Endothelial cell of umbilical vein (primary cell): ENCODE measurements at regions not wholly inside any gene's neighbourhood (a gene's known extent, or its start where the extent isn't known, plus 50 kb on each side); places are given as distances from the start of the nearest gene placed in this dataset.

ENCODE experiments used
- BruUV-seq: library from RNA; stranded (reverse); fragments of 400-500 nt; replicated peaks from 2 replicates; lab custom pipeline; 2021; lab: Mats Ljungman, UMichigan
- CTCF ChIA-PET: fragments of 300-600, 350-600 bp; sonication (Branson Sonifier 250); formaldehyde crosslinking; loops from one replicate; lab custom pipeline; 2021; ENCODE audit warnings: antibody characterized with exemption, inconsistent platforms; lab: Charles Lee
- POLR2A ChIA-PET: fragments of 300-600, 350-600 bp; sonication (Branson Sonifier 250); formaldehyde crosslinking; loops from one replicate; lab custom pipeline; 2021; ENCODE audit warnings: antibody characterized with exemption, inconsistent platforms; lab: Charles Lee
- DNase-seq: peaks from one replicate; pipeline ENCODE4 v3.0.0-alpha.2; 2011; ENCODE audit warnings: low read depth, low spot score
- FAIRE-seq: peaks from 2 replicates; lab custom pipeline; 2011; peaks lifted over from hg19 to GRCh38; lab: Jason Lieb, UNC
- H2AFZ ChIP-seq: 2 replicates; pipeline ENCODE4 v1.6.0; 2012; ENCODE audit warnings: low read depth, low read length, control low read depth, inconsistent platforms
- H3K27ac ChIP-seq: 2 replicates; pipeline ENCODE4 v1.5.1; 2011; ENCODE audit warnings: low read depth, mild to moderate bottlenecking, control low read depth, low read length, moderate library complexity; ENCODE audit not compliant: insufficient read depth
- H3K27me3 ChIP-seq, 2 experiments: 2 replicates each; pipeline versions ENCODE4 v1.6.0 to v1.6.1; 2011; ENCODE audit warnings: low read length in 2 of 2, mixed read lengths in 1 of 2; ENCODE audit not compliant: control insufficient read depth in 2 of 2, insufficient read depth in 2 of 2
- H3K36me3 ChIP-seq, 2 experiments: 2 replicates in 1 of 2; 3 replicates in 1 of 2; pipeline ENCODE4 v1.5.1; 2011; ENCODE audit warnings: low read length in 2 of 2, mild to moderate bottlenecking in 1 of 2, moderate library complexity in 1 of 2; ENCODE audit not compliant: control insufficient read depth in 2 of 2, insufficient read depth in 2 of 2; ENCODE audit errors: extremely low read depth in 1 of 2
- H3K4me1 ChIP-seq: 3 replicates; pipeline ENCODE4 v1.5.1; 2011; ENCODE audit warnings: mild to moderate bottlenecking, low read length; ENCODE audit not compliant: control insufficient read depth, insufficient read depth; ENCODE audit errors: extremely low read depth
- H3K4me2 ChIP-seq: 2 replicates; pipeline ENCODE4 v1.6.1; 2011; ENCODE audit warnings: low read length, control low read depth, mixed read lengths; ENCODE audit not compliant: insufficient read depth
- H3K4me3 ChIP-seq, 3 experiments: fragments of 200-600 bp in 1 of 3; sonication (generic), shearing (Covaris generic) in 1 of 3; replicated peaks in 1 of 3; 2 replicates each; pipeline ENCODE4 v1.5.1; 2011 to 2016; ENCODE audit warnings: control low read depth in 3 of 3, low read length in 3 of 3, mild to moderate bottlenecking in 2 of 3, inconsistent platforms in 1 of 3, low read depth in 1 of 3, moderate library complexity in 1 of 3; ENCODE audit not compliant: insufficient read depth in 1 of 3
- H3K79me2 ChIP-seq: 2 replicates; pipeline ENCODE4 v1.6.0; 2012; ENCODE audit warnings: low read length, inconsistent platforms; ENCODE audit not compliant: control insufficient read depth, insufficient read depth
- H3K9ac ChIP-seq: replicated peaks from 2 replicates; pipeline ENCODE3; 2011; ENCODE audit warnings: low read length, control low read depth; ENCODE audit not compliant: insufficient read depth; ENCODE audit errors: extremely low read depth
- H3K9me1 ChIP-seq: replicated peaks from 3 replicates; pipeline ENCODE4 v1.6.0; 2011; ENCODE audit warnings: mild to moderate bottlenecking, low read length; ENCODE audit not compliant: control insufficient read depth, insufficient read depth; ENCODE audit errors: extremely low read depth
- H3K9me3 ChIP-seq: replicated peaks from 2 replicates; pipeline ENCODE4 v1.5.1; 2012; ENCODE audit warnings: low read length, inconsistent platforms; ENCODE audit not compliant: control insufficient read depth, insufficient read depth
- H4K20me1 ChIP-seq: replicated peaks from 2 replicates; pipeline ENCODE3; 2011; ENCODE audit warnings: mild to moderate bottlenecking, low read length; ENCODE audit not compliant: control insufficient read depth, insufficient read depth; ENCODE audit errors: extremely low read depth
- CTCF ChIP-seq, 2 donors: IDR thresholded peaks; 1 replicate in 1 of 2; 2 replicates in 1 of 2; pipeline ENCODE4 v1.5.1; 2011; ENCODE audit warnings: low read length in 2 of 2, mild to moderate bottlenecking in 2 of 2, moderate library complexity in 2 of 2, control low read depth in 1 of 2, inconsistent platforms in 1 of 2, low read depth in 1 of 2; ENCODE audit not compliant: insufficient read depth in 1 of 2; ENCODE audit errors: extremely low read depth in 1 of 2
- EZH2 ChIP-seq: IDR thresholded peaks from 2 replicates; pipeline ENCODE4 v1.6.1; 2012; ENCODE audit warnings: borderline replicate concordance, low read depth, mild to moderate bottlenecking, moderate library complexity, low read length, inconsistent platforms; ENCODE audit not compliant: severe bottlenecking
- FOS ChIP-seq: IDR thresholded peaks from 2 replicates; pipeline ENCODE4 v1.6.1; 2011; ENCODE audit warnings: mild to moderate bottlenecking, low read length, moderate library complexity, borderline replicate concordance; ENCODE audit not compliant: insufficient read depth
- GATA2 ChIP-seq: IDR thresholded peaks from 2 replicates; pipeline ENCODE4 v1.7.0; 2011; ENCODE audit warnings: low read depth, mild to moderate bottlenecking, moderate library complexity, mixed read lengths, low read length; ENCODE audit not compliant: insufficient read length, insufficient read depth
- JUN ChIP-seq: IDR thresholded peaks from 2 replicates; pipeline ENCODE4 v1.6.1; 2011; ENCODE audit warnings: borderline replicate concordance, low read depth; ENCODE audit not compliant: insufficient read length, insufficient read depth
- MAX ChIP-seq: IDR thresholded peaks from 2 replicates; pipeline ENCODE4 v1.6.1; 2011; ENCODE audit not compliant: insufficient read depth, insufficient read length
- MYC ChIP-seq: IDR thresholded peaks from one replicate; pipeline ENCODE4 v1.6.1; 2011; ENCODE audit warnings: mild to moderate bottlenecking, low read depth, low read length
- POLR2A ChIP-seq: IDR thresholded peaks from 2 replicates; pipeline ENCODE4 v1.6.1; 2012; ENCODE audit warnings: low read depth, mild to moderate bottlenecking, control low read depth, low read length
- POLR2AphosphoS5 ChIP-seq: IDR thresholded peaks from 2 replicates; pipeline ENCODE4 v1.6.1; 2012; ENCODE audit warnings: low read depth, mild to moderate bottlenecking, control low read depth, low read length, moderate library complexity; ENCODE audit not compliant: insufficient read depth
- dilution Hi-C: fragments of 300-500 bp; cut with MboI; formaldehyde crosslinking; loops from one replicate; pipeline ENCODE4 v1.15.0; 2019; ENCODE audit warnings: low sequenced_read_pairs; ENCODE audit not compliant: extremely low pct_ligation_motif_present
- intact Hi-C: fragments of 100-400 bp; cut with micrococcal nuclease; formaldehyde crosslinking; loops from one replicate; pipeline ENCODE4 v1.10.0; 2022

GRCh38 chr2:52347292-52347691 lies 1315.4 kb upstream of the NRXN1 start:
- CTCF ChIA-PET: no interaction called here

More at GRCh38 chr2:52347292-52347691, 1315.4 kb upstream of the NRXN1 start:
- Histone ChIP-seq H3K79me2 (no peaks in the 10 kb centered on the region), H3K9me3 (no peaks in the 10 kb centered on the region), H3K4me2 (no peak overlapping the region), H3K4me1 (no peaks in the 10 kb centered on the region), H3K27ac (no peak overlapping the region), H3K27me3 (no peaks in the 10 kb centered on the region), H2AFZ (no peak overlapping the region), H3K9me1 (no peaks in the 10 kb centered on the region), H3K9ac (no peak overlapping the region), H4K20me1 (no peaks in the 10 kb centered on the region), H3K4me3 (no peak overlapping the region), H3K36me3 (no peaks in the 10 kb centered on the region)
- intact Hi-C loops (no loop called here), dilution Hi-C loops (no loop called here)
- no peak for FAIRE-seq
- DNase-seq: no peak
- BruUV-seq: no TSS peak
- POLR2A ChIA-PET: no interaction called here
- no peak for TF ChIP-seq POLR2A
- no peak for TF ChIP-seq EZH2
- no peak for TF ChIP-seq CTCF (IDR thresholded peaks at IDR 0.05; ENCODE audit: extremely low read depth in 1 of 2, insufficient read depth in 1 of 2, low read depth in 1 of 2, low read length in 2 of 2)
- no peak for TF ChIP-seq MYC
- no peak for TF ChIP-seq MAX
- no peak for TF ChIP-seq POLR2AphosphoS5
- no peak for TF ChIP-seq FOS
- no peak for TF ChIP-seq GATA2
- TF ChIP-seq JUN: no peak
